ENCODE measurements at regions not wholly inside any gene's neighbourhood (a gene's known extent, or its start where the extent isn't known, plus 50 kb on each side); places are given as distances from the start of the nearest gene placed in this dataset.

DNA sequence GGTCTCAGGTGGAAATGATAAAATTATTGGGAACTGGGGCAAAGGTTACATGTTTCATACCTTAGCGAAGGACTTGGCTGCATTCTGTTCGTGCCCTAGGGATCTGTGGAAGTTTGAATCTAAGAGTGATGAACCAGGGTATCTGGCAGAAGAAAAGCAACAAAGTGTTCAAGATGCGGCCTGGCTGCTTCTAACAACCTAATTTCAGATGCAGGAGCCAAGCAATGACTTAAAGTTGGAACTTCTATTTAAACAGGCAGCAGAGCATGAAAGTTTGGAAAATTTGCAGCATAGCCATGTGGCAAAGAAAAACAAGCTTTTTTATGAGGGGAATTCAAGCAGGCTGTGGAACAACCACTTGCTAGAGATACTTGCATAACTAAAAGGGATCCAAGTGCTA is 73.5 kb downstream of the CD24 start:
- TF ChIP-seq GATA2 (IDR thresholded peaks at IDR 0.05; ENCODE audit: low read depth, low read length) (no peak), GATA3 (IDR thresholded peaks at IDR 0.05; ENCODE audit: low read depth, low read length) (no peak)

All from SH-SY5Y (cell line).